Peyer's patch (tissue), 4 donors: ENCODE measurements at regions not wholly inside any gene's neighbourhood (a gene's known extent, or its start where the extent isn't known, plus 50 kb on each side); places are given as distances from the start of the nearest gene placed in this dataset.

Source experiments
- DNase-seq, 3 donors: peaks; one replicate each; pipeline ENCODE4 v3.0.0-alpha.2; 2017 to 2019
- H3K27ac ChIP-seq, 4 donors: fragments of 200-600 bp; sonication (generic); one replicate each; pipeline ENCODE4 v1.5.1; 2016 to 2019
- H3K27me3 ChIP-seq, 2 donors: fragments of 200-600 bp; sonication (generic); one replicate each; pipeline ENCODE4 v1.5.1; 2019
- H3K36me3 ChIP-seq, 3 donors: fragments of 200-600 bp; sonication (generic); one replicate each; pipeline ENCODE4 v1.5.1; 2016 to 2019
- H3K4me1 ChIP-seq, 4 donors: fragments of 200-600 bp; sonication (generic); one replicate each; pipeline ENCODE4 v1.5.1; 2016 to 2019
- H3K4me3 ChIP-seq, 4 donors: fragments of 200-600 bp; sonication (generic); 1 replicate in 3 of 4; 2 replicates in 1 of 4; pipeline ENCODE4 v1.5.1; 2016 to 2019; ENCODE audit warnings: mild to moderate bottlenecking in 1 of 4
- H3K9me3 ChIP-seq, 4 donors: fragments of 200-600 bp; sonication (generic); one replicate each; pipeline ENCODE4 v1.5.1; 2016 to 2019; ENCODE audit warnings: mild to moderate bottlenecking in 1 of 4
- CTCF ChIP-seq, 6 experiments: fragments of 450-650 bp in 4 of 6; fragments of 200-600 bp in 2 of 6; sonication (generic) in 1 of 6; IDR thresholded peaks; one replicate each; pipeline ENCODE4 v1.5.1; 2017 to 2019; ENCODE audit warnings: antibody characterized with exemption in 6 of 6, mild to moderate bottlenecking in 3 of 6, moderate library complexity in 1 of 6
- POLR2A ChIP-seq, 2 donors: fragments of 450-650 bp; IDR thresholded peaks; one replicate each; pipeline ENCODE4 v1.5.1; 2017; ENCODE audit warnings: antibody characterized with exemption in 2 of 2, mild to moderate bottlenecking in 2 of 2, moderate library complexity in 2 of 2
- small RNA-seq, 2 donors: library from RNA; depleted of rRNA; stranded (forward); fragments of <200 nt; gene quantifications; one replicate each; pipeline ENCODE3, GENCODE V24; 2016

GRCh38 chr2:207474863-207475485 lies 54.8 kb upstream of the CREB1 start:
- Histone ChIP-seq H3K27ac (no peak overlapping the region), H3K36me3 (no peaks in the 10 kb centered on the region), H3K9me3 (no peaks in the 10 kb centered on the region), H3K4me3 (no peak overlapping the region), H3K4me1 (no peaks in the 10 kb centered on the region), H3K27me3 (no peaks in the 10 kb centered on the region)
- peak; percentile 60 to 92 (median 87) for TF ChIP-seq CTCF (IDR thresholded peaks at IDR 0.05)
- no peak for TF ChIP-seq POLR2A (IDR thresholded peaks at IDR 0.05)
- DNase-seq = peak in 2 of 3 donors; percentile 27 to 61

- no peak overlapping the region for H3K4me3 ChIP-seq
- no peaks in the 10 kb centered on the region for H3K27me3 ChIP-seq
- H3K4me1 ChIP-seq = no peaks in the 10 kb centered on the region
- H3K9me3 ChIP-seq = no peaks in the 10 kb centered on the region
- DNase-seq = no peak
- no peak overlapping the region for H3K27ac ChIP-seq
- TF ChIP-seq CTCF (IDR thresholded peaks at IDR 0.05) (no peak), POLR2A (IDR thresholded peaks at IDR 0.05) (no peak)
- no peaks in the 10 kb centered on the region for H3K36me3 ChIP-seq
These were observed 54.2 kb upstream of the CREB1 start for GRCh38 chr2:207475546-207475945.

GRCh38 chr2:207477896-207478295 lies 51.9 kb upstream of the CREB1 start:
- H3K9me3 ChIP-seq = no peaks in the 10 kb centered on the region
- DNase-seq = no peak
- H3K27me3 ChIP-seq = no peaks in the 10 kb centered on the region
- TF ChIP-seq POLR2A (IDR thresholded peaks at IDR 0.05) (no peak), CTCF (IDR thresholded peaks at IDR 0.05) (no peak)
- H3K36me3 ChIP-seq = no peaks in the 10 kb centered on the region
- no peak overlapping the region for H3K4me3 ChIP-seq
- no peaks in the 10 kb centered on the region for H3K4me1 ChIP-seq
- no peak overlapping the region for H3K27ac ChIP-seq

GRCh38 chr2:207478572-207478971 lies 51.2 kb upstream of the CREB1 start:
- H3K4me1 ChIP-seq = no peaks in the 10 kb centered on the region
- TF ChIP-seq CTCF (IDR thresholded peaks at IDR 0.05) = no peak
- no peak for TF ChIP-seq POLR2A (IDR thresholded peaks at IDR 0.05)
- H3K36me3 ChIP-seq = no peaks in the 10 kb centered on the region
- no peak for DNase-seq
- H3K9me3 ChIP-seq = no peaks in the 10 kb centered on the region
- H3K4me3 ChIP-seq = no peak overlapping the region
- no peak overlapping the region for H3K27ac ChIP-seq
- no peaks in the 10 kb centered on the region for H3K27me3 ChIP-seq

GRCh38 chr2:207479198-207479785 lies 50.5 kb upstream of the CREB1 start:
- no peak for DNase-seq
- Histone ChIP-seq H3K9me3 (no peaks in the 10 kb centered on the region), H3K27me3 (no peaks in the 10 kb centered on the region), H3K27ac (no peak overlapping the region), H3K36me3 (no peaks in the 10 kb centered on the region), H3K4me3 (no peak overlapping the region), H3K4me1 (no peaks in the 10 kb centered on the region)
- TF ChIP-seq CTCF (IDR thresholded peaks at IDR 0.05) (no peak), POLR2A (IDR thresholded peaks at IDR 0.05) (no peak)

Small RNA genes lying in the stretch of these regions (small RNA-seq; reads per million reads assigned to genes)
- 0 reads per million in 2 donors for gene MIR1302-4
